Naive thymus-derived CD4-positive, alpha-beta T cell (primary cell): ENCODE measurements at regions not wholly inside any gene's neighbourhood (a gene's known extent, or its start where the extent isn't known, plus 50 kb on each side); places are given as distances from the start of the nearest gene placed in this dataset.

Experiments used
- ATAC-seq: fragments of 150-1000 bp; cut with Tn5 transposase; 2 replicates; pipeline ENCODE4 v1.10.0; 2021; ENCODE audit warnings: mild to moderate bottlenecking, moderate library complexity
- CTCF ChIA-PET: fragments of 350-600 bp; sonication (Branson Sonifier 250); formaldehyde crosslinking; loops from one replicate; lab custom pipeline; 2021; ENCODE audit warnings: antibody characterized with exemption; lab: Charles Lee
- POLR2A ChIA-PET: fragments of 350-600 bp; sonication (Branson Sonifier 250); formaldehyde crosslinking; loops from one replicate; lab custom pipeline; 2021; ENCODE audit warnings: antibody characterized with exemption, inconsistent platforms; lab: Charles Lee
- DNase-seq, 9 donors: peaks; one replicate each; pipeline versions ENCODE4 v3.0.0 to v3.0.0-alpha.2; 2020 to 2022; ENCODE audit warnings: mixed read lengths in 1 of 9
- H3K27ac ChIP-seq: one replicate; pipeline ENCODE4 v1.7.0; 2013; ENCODE audit warnings: mild to moderate bottlenecking, low read depth, low read length, moderate library complexity
- H3K27me3 ChIP-seq, 2 donors: one replicate each; pipeline ENCODE4 v1.7.0; 2013; ENCODE audit warnings: low read length in 2 of 2, mild to moderate bottlenecking in 2 of 2, moderate library complexity in 2 of 2; ENCODE audit not compliant: control insufficient read depth in 2 of 2, insufficient read depth in 2 of 2
- H3K36me3 ChIP-seq, 3 experiments: 1 replicate in 2 of 3; 2 replicates in 1 of 3; pipeline ENCODE4 v1.7.0; 2013; ENCODE audit warnings: low read length in 3 of 3, mild to moderate bottlenecking in 3 of 3, moderate library complexity in 1 of 3; ENCODE audit not compliant: insufficient read depth in 3 of 3, control insufficient read depth in 2 of 3
- H3K4me1 ChIP-seq, 2 donors: one replicate each; pipeline ENCODE4 v1.7.0; 2013; ENCODE audit warnings: low read length in 2 of 2, mild to moderate bottlenecking in 2 of 2, moderate library complexity in 1 of 2; ENCODE audit not compliant: control insufficient read depth in 2 of 2, insufficient read depth in 2 of 2
- H3K4me3 ChIP-seq: 2 replicates; pipeline ENCODE4 v1.7.0; 2013; ENCODE audit warnings: mild to moderate bottlenecking, low read length
- H3K9me3 ChIP-seq, 3 experiments: 1 replicate in 2 of 3; 2 replicates in 1 of 3; pipeline ENCODE4 v1.7.0; 2013; ENCODE audit warnings: low read length in 3 of 3; ENCODE audit not compliant: control insufficient read depth in 2 of 3
- H3K27ac Mint-ChIP-seq, 9 donors: one replicate each; pipeline ENCODE4 v1.8.0; 2020 to 2022; ENCODE audit warnings: mixed read lengths in 9 of 9, mild to moderate bottlenecking in 8 of 9, moderate library complexity in 5 of 9, inconsistent platforms in 2 of 9
- H3K27me3 Mint-ChIP-seq, 5 donors: one replicate each; pipeline ENCODE4 v1.8.0; 2021 to 2022; ENCODE audit warnings: mixed read lengths in 5 of 5, mild to moderate bottlenecking in 1 of 5
- H3K36me3 Mint-ChIP-seq, 5 donors: one replicate each; pipeline ENCODE4 v1.8.0; 2020 to 2022; ENCODE audit warnings: mixed read lengths in 5 of 5, mild to moderate bottlenecking in 3 of 5, inconsistent platforms in 1 of 5
- H3K4me1 Mint-ChIP-seq, 7 donors: one replicate each; pipeline ENCODE4 v1.8.0; 2020 to 2022; ENCODE audit warnings: mixed read lengths in 7 of 7, mild to moderate bottlenecking in 3 of 7, inconsistent platforms in 1 of 7
- H3K4me3 Mint-ChIP-seq, 10 donors: one replicate each; pipeline ENCODE4 v1.8.0; 2020 to 2022; ENCODE audit warnings: mild to moderate bottlenecking in 10 of 10, mixed read lengths in 10 of 10, moderate library complexity in 6 of 10, inconsistent platforms in 2 of 10
- H3K9me3 Mint-ChIP-seq, 11 donors: one replicate each; pipeline ENCODE4 v1.8.0; 2020 to 2022; ENCODE audit warnings: mixed read lengths in 11 of 11, mild to moderate bottlenecking in 4 of 11, inconsistent platforms in 1 of 11, moderate library complexity in 1 of 11
- intact Hi-C, 2 donors: fragments of 100-400 bp; cut with micrococcal nuclease; formaldehyde crosslinking; loops; one replicate each; pipeline ENCODE4 v1.15.1; 2023

GRCh38 chr9:15361737-15362136 is 54.7 kb upstream of the TTC39B start:
- Mint-ChIP-seq H3K4me3 (no peak overlapping the region), H3K36me3 (no peaks in the 10 kb centered on the region), H3K9me3 (no peaks in the 10 kb centered on the region), H3K27ac (no peak overlapping the region), H3K27me3 (no peaks in the 10 kb centered on the region), H3K4me1 (peaks cover 0 to 12% (median 7%) of the 10 kb centered on the region in 7 donors)
- ATAC-seq (no peak), DNase-seq (no peak)
- Histone ChIP-seq H3K27ac (no peak overlapping the region), H3K4me3 (no peak overlapping the region), H3K4me1 (no peaks in the 10 kb centered on the region), H3K9me3 (no peaks in the 10 kb centered on the region), H3K27me3 (no peaks in the 10 kb centered on the region), H3K36me3 (no peaks in the 10 kb centered on the region)
- intact Hi-C loops = no loop called here
- CTCF ChIA-PET = no interaction called here
- POLR2A ChIA-PET = interaction anchor here (1.9 kb wide), 1 partner anchor 11 kb away, joined by 5 read pairs; no protein-coding TSS in a partner anchor

DNA sequence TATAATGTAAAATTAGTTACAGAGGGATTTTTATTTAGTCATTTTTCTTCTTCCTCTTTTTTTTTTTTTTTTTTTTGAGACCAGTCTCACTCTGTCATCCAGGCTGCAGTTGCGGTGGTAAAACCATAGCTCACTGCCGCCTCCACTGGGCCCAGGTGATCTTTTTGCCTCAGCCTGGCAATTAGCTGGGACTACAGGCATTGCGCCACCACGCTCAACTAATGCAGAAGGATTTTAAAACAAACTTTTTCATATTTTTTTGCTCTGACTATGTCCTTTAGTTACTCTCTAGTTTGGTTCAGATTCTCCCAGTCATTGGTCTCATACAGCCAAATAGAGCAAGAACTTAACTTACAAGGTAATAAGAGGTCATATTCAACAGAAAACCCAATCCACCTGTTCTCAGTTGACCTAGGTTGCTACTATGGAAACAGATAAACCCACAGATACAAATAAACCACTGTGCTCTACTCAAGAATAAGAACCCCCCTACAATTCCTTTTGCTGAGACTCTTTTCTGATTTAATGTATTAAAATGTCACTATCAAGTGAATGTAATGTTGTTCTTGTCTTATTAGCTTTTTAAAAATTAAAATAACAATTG is 50.1 kb upstream of the TTC39B start:
- H3K36me3 Mint-ChIP-seq = no peaks in the 10 kb centered on the region
- Histone ChIP-seq H3K4me1 (peaks cover 0 to 13% of the 10 kb centered on the region in 2 donors), H3K4me3 (no peak overlapping the region), H3K27me3 (no peaks in the 10 kb centered on the region), H3K36me3 (no peaks in the 10 kb centered on the region), H3K27ac (no peak overlapping the region), H3K9me3 (no peaks in the 10 kb centered on the region)
- CTCF ChIA-PET = interaction anchor here (0.6 to 1.0 kb wide), 3 partner anchors 13 to 250 kb away, joined by 3 read pairs; no protein-coding TSS in a partner anchor
- POLR2A ChIA-PET = no interaction called here
- peak overlapping the region in 2 of 10 donors; percentile 11 to 49 for H3K4me3 Mint-ChIP-seq
- H3K27me3 Mint-ChIP-seq = no peaks in the 10 kb centered on the region
- peaks cover 12 to 41% (median 34%) of the 10 kb centered on the region in 7 donors for H3K4me1 Mint-ChIP-seq
- intact Hi-C loops = loop anchor here (1.0 to 10.0 kb wide), 6 partner anchors 80 to 158 kb away; partner anchors contain the start of gene PSIP1 (in 1 of the 2)
- DNase-seq = peak in 8 of 9 donors; percentile 14 to 64 (median 46)
- no peaks in the 10 kb centered on the region for H3K9me3 Mint-ChIP-seq
- ATAC-seq = peak; percentile 80
- peak overlapping the region in 5 of 9 donors; percentile 43 to 67 (median 48) for H3K27ac Mint-ChIP-seq
